H9 (cell line): ENCODE measurements at regions not wholly inside any gene's neighbourhood (a gene's known extent, or its start where the extent isn't known, plus 50 kb on each side); places are given as distances from the start of the nearest gene placed in this dataset.

Experiments used
- DNase-seq: peaks from one replicate; pipeline ENCODE4 v3.0.0-alpha.2; 2017
- H2AFZ ChIP-seq: one replicate; pipeline ENCODE4 v1.6.1; 2013; ENCODE audit warnings: mild to moderate bottlenecking, low read length, control low read depth, moderate library complexity
- H2AK5ac ChIP-seq: 2 replicates; pipeline ENCODE4 v1.6.1; 2013; ENCODE audit warnings: low read length, control low read depth, mixed read lengths; ENCODE audit not compliant: insufficient read length
- H2BK120ac ChIP-seq: one replicate; pipeline ENCODE4 v1.6.1; 2013; ENCODE audit warnings: low read depth, mild to moderate bottlenecking, low read length, control low read depth, inconsistent platforms; ENCODE audit not compliant: poor library complexity, severe bottlenecking
- H2BK12ac ChIP-seq: 2 replicates; pipeline ENCODE4 v1.6.1; 2013; ENCODE audit warnings: low read length, control low read depth, mixed read lengths, low read depth; ENCODE audit not compliant: insufficient read length
- H2BK15ac ChIP-seq: 2 replicates; pipeline ENCODE4 v1.6.1; 2013; ENCODE audit warnings: low read depth, low read length, control low read depth
- H2BK20ac ChIP-seq: one replicate; pipeline ENCODE4 v1.6.1; 2013; ENCODE audit warnings: low read depth, mild to moderate bottlenecking, low read length, control low read depth, inconsistent platforms; ENCODE audit not compliant: poor library complexity, severe bottlenecking
- H2BK5ac ChIP-seq: 2 replicates; pipeline ENCODE4 v1.6.1; 2013; ENCODE audit warnings: low read length, control low read depth, mixed read lengths; ENCODE audit not compliant: insufficient read length
- H3K14ac ChIP-seq: 2 replicates; pipeline ENCODE4 v1.6.1; 2013; ENCODE audit warnings: low read length, control low read depth; ENCODE audit not compliant: insufficient read depth
- H3K18ac ChIP-seq: 2 replicates; pipeline ENCODE4 v1.6.1; 2013; ENCODE audit warnings: low read depth, mild to moderate bottlenecking, mixed read lengths, low read length, control low read depth; ENCODE audit not compliant: insufficient read length
- H3K23ac ChIP-seq: 2 replicates; pipeline ENCODE4 v1.6.1; 2013; ENCODE audit warnings: low read length, control low read depth, mixed read lengths, low read depth; ENCODE audit not compliant: insufficient read length
- H3K23me2 ChIP-seq: 2 replicates; pipeline ENCODE4 v1.6.1; 2013; ENCODE audit warnings: low read depth, mild to moderate bottlenecking, mixed read lengths, low read length, control low read depth; ENCODE audit not compliant: insufficient read length, poor library complexity, severe bottlenecking
- H3K27ac ChIP-seq: 2 replicates; pipeline ENCODE4 v1.5.1; 2013; ENCODE audit warnings: low read length, control low read depth, mixed read lengths, low read depth; ENCODE audit not compliant: insufficient read length
- H3K27me3 ChIP-seq: 2 replicates; pipeline ENCODE4 v1.6.1; 2013; ENCODE audit warnings: low read length, control low read depth, inconsistent platforms; ENCODE audit not compliant: insufficient read depth
- H3K4ac ChIP-seq: 2 replicates; pipeline ENCODE4 v1.6.1; 2013; ENCODE audit warnings: low read depth, mild to moderate bottlenecking, control low read depth, inconsistent platforms, low read length, moderate library complexity
- H3K4me1 ChIP-seq: 2 replicates; pipeline ENCODE4 v1.6.1; 2013; ENCODE audit warnings: low read length, control low read depth, inconsistent platforms; ENCODE audit not compliant: insufficient read depth
- H3K4me2 ChIP-seq: 2 replicates; pipeline ENCODE4 v1.6.1; 2013; ENCODE audit warnings: low read length, control low read depth, mixed read lengths; ENCODE audit not compliant: insufficient read length, insufficient read depth
- H3K56ac ChIP-seq: 2 replicates; pipeline ENCODE4 v1.6.1; 2013; ENCODE audit warnings: low read depth, mild to moderate bottlenecking, mixed read lengths, low read length, control low read depth; ENCODE audit not compliant: insufficient read length
- H3K79me1 ChIP-seq: 2 replicates; pipeline ENCODE4 v1.6.1; 2013; ENCODE audit warnings: low read depth, mild to moderate bottlenecking, moderate library complexity, low read length, control low read depth, inconsistent platforms; ENCODE audit not compliant: insufficient read depth, poor library complexity, severe bottlenecking
- H3K79me2 ChIP-seq: 2 replicates; pipeline ENCODE4 v1.6.1; 2013; ENCODE audit warnings: low read length, control low read depth, inconsistent platforms; ENCODE audit not compliant: insufficient read depth
- H3K9ac ChIP-seq: 2 replicates; pipeline ENCODE4 v1.6.1; 2013; ENCODE audit warnings: low read length, control low read depth, mixed read lengths; ENCODE audit not compliant: insufficient read length; ENCODE audit errors: extremely low read depth
- H3K9me3 ChIP-seq: one replicate; pipeline ENCODE4 v1.6.1; 2013; ENCODE audit warnings: low read depth, low read length, inconsistent platforms; ENCODE audit not compliant: control insufficient read depth
- H3T11ph ChIP-seq: one replicate; pipeline ENCODE4 v1.6.1; 2013; ENCODE audit warnings: mild to moderate bottlenecking, low read length, control low read depth, inconsistent platforms
- H4K20me1 ChIP-seq: one replicate; pipeline ENCODE4 v1.6.1; 2013; ENCODE audit not compliant: control insufficient read depth, insufficient read length, insufficient read depth
- H4K5ac ChIP-seq: 2 replicates; pipeline ENCODE4 v1.6.1; 2013; ENCODE audit warnings: low read depth, mild to moderate bottlenecking, mixed read lengths, low read length, control low read depth; ENCODE audit not compliant: insufficient read length
- H4K8ac ChIP-seq: replicated peaks from 2 replicates; pipeline ENCODE4 v1.6.1; 2013; ENCODE audit warnings: low read length, control low read depth, mixed read lengths, low read depth; ENCODE audit not compliant: insufficient read length
- H4K91ac ChIP-seq: 2 replicates; pipeline ENCODE4 v1.6.1; 2013; ENCODE audit warnings: low read depth, mild to moderate bottlenecking, moderate library complexity, mixed read lengths, low read length, control low read depth; ENCODE audit not compliant: insufficient read length
- H3K27ac Mint-ChIP-seq, 3 experiments: 2 replicates in 2 of 3; 3 replicates in 1 of 3; pipeline ENCODE4 v1.8.0; 2020 to 2021; ENCODE audit warnings: mixed read lengths in 3 of 3, mild to moderate bottlenecking in 1 of 3, moderate library complexity in 1 of 3
- H3K27me3 Mint-ChIP-seq: 2 replicates; pipeline ENCODE4 v1.8.0; 2021; ENCODE audit warnings: low read depth, mild to moderate bottlenecking, moderate library complexity, mixed read lengths
- H3K36me3 Mint-ChIP-seq, 3 experiments: 2 replicates in 2 of 3; 3 replicates in 1 of 3; pipeline ENCODE4 v1.8.0; 2020 to 2021; ENCODE audit warnings: low read depth in 3 of 3, mixed read lengths in 3 of 3; ENCODE audit not compliant: insufficient read depth in 1 of 3
- H3K4me1 Mint-ChIP-seq, 2 experiments: 2 replicates each; pipeline ENCODE4 v1.8.0; 2020; ENCODE audit warnings: mixed read lengths in 2 of 2
- H3K4me3 Mint-ChIP-seq, 2 experiments: 2 replicates in 1 of 2; 3 replicates in 1 of 2; pipeline ENCODE4 v1.8.0; 2020 to 2021; ENCODE audit warnings: mild to moderate bottlenecking in 2 of 2, mixed read lengths in 2 of 2, moderate library complexity in 1 of 2
- H3K9me3 Mint-ChIP-seq, 2 experiments: 2 replicates in 1 of 2; 3 replicates in 1 of 2; pipeline ENCODE4 v1.8.0; 2020; ENCODE audit warnings: mild to moderate bottlenecking in 2 of 2, mixed read lengths in 2 of 2, moderate library complexity in 1 of 2
- WGBS: extraction: QIAGEN DNeasy Blood & Tissue Kit; methylation state at CpG from one replicate; pipeline ENCODE4 v1.1.7; 2013; ENCODE audit warnings: missing lambda C conversion rate, low lambda C conversion rate, mixed read lengths; ENCODE audit not compliant: insufficient read length; ENCODE audit errors: extremely low coverage; 5-methylcytosine and 5-hydroxymethylcytosine counted together
- TF ChIP-seq, protein P1 (sequence below): fragments of 200-600 bp; sonication (generic); conservative IDR thresholded peaks from 3 replicates; pipeline ENCODE4 v1.8.0; 2021; ENCODE audit warnings: antibody characterized with exemption, mild to moderate bottlenecking

DNA sequence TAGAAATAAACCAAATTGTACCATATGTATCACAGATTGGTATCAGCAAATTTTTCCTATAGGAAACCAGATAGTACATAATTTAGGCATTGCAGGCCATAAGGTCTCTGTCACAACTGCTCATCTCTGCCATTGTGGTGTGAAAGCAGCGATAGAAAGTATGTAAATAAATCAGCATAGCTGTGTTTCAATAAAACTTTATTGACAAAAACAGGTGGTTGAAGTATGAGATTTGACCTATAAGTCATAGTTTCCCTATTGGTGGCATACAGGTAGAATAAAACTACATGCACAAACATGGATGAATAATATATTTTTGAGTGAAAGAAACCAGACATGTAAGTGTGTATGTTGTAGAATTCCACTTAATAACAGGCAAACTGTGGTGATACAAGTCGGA, 1454.9 kb downstream of the REEP3 start:
- Histone ChIP-seq H3T11ph (no peak overlapping the region), H2BK12ac (no peak overlapping the region), H3K56ac (no peak overlapping the region), H3K27ac (no peak overlapping the region), H2BK15ac (no peak overlapping the region), H2BK120ac (no peak overlapping the region), H3K18ac (no peak overlapping the region), H3K14ac (no peak overlapping the region), H3K23me2 (no peaks in the 10 kb centered on the region), H4K5ac (no peak overlapping the region), H3K27me3 (no peaks in the 10 kb centered on the region), H2BK5ac (no peak overlapping the region), H3K23ac (no peak overlapping the region), H4K20me1 (no peaks in the 10 kb centered on the region), H4K8ac (no peak overlapping the region), H3K4ac (no peak overlapping the region), H4K91ac (no peak overlapping the region), H3K79me2 (no peaks in the 10 kb centered on the region), H2AFZ (no peak overlapping the region), H3K79me1 (no peaks in the 10 kb centered on the region), H3K9me3 (no peaks in the 10 kb centered on the region), H2AK5ac (no peak overlapping the region), H3K4me2 (no peak overlapping the region), H3K9ac (no peak overlapping the region), H3K4me1 (no peaks in the 10 kb centered on the region), H2BK20ac (no peak overlapping the region)
- H3K4me1 Mint-ChIP-seq: peaks cover 7 to 8% of the 10 kb centered on the region in 2 experiments
- H3K9me3 Mint-ChIP-seq: no peaks in the 10 kb centered on the region
- no peaks in the 10 kb centered on the region for H3K27me3 Mint-ChIP-seq
- H3K4me3 Mint-ChIP-seq: no peak overlapping the region
- DNase-seq: no peak
- H3K27ac Mint-ChIP-seq: no peak overlapping the region
- no peaks in the 10 kb centered on the region for H3K36me3 Mint-ChIP-seq
- whole genome bisulfite sequencing: no CpG with 5 or more reads among the region's 2 CpGs
- TF ChIP-seq, protein P1, sequence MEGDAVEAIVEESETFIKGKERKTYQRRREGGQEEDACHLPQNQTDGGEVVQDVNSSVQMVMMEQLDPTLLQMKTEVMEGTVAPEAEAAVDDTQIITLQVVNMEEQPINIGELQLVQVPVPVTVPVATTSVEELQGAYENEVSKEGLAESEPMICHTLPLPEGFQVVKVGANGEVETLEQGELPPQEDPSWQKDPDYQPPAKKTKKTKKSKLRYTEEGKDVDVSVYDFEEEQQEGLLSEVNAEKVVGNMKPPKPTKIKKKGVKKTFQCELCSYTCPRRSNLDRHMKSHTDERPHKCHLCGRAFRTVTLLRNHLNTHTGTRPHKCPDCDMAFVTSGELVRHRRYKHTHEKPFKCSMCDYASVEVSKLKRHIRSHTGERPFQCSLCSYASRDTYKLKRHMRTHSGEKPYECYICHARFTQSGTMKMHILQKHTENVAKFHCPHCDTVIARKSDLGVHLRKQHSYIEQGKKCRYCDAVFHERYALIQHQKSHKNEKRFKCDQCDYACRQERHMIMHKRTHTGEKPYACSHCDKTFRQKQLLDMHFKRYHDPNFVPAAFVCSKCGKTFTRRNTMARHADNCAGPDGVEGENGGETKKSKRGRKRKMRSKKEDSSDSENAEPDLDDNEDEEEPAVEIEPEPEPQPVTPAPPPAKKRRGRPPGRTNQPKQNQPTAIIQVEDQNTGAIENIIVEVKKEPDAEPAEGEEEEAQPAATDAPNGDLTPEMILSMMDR: no peak
